IMR-90 (cell line): ENCODE measurements at regions not wholly inside any gene's neighbourhood (a gene's known extent, or its start where the extent isn't known, plus 50 kb on each side); places are given as distances from the start of the nearest gene placed in this dataset.

ENCODE experiments used
- BHLHE40 ChIP-seq: fragments of 150-350 bp; IDR thresholded peaks from 2 replicates; pipeline ENCODE4 v1.6.1; 2016; ENCODE audit warnings: mild to moderate bottlenecking, low read depth, low read length
- FOS ChIP-seq: fragments of 150-350 bp; IDR thresholded peaks from 2 replicates; pipeline ENCODE4 v1.6.1; 2016; ENCODE audit warnings: low read depth, low read length
- POLR2A ChIP-seq: IDR thresholded peaks from 2 replicates; pipeline ENCODE4 v1.6.1; 2012; ENCODE audit warnings: mild to moderate bottlenecking, low read depth, low read length
- RAD21 ChIP-seq: IDR thresholded peaks from 2 replicates; pipeline ENCODE4 v1.6.1; 2012; ENCODE audit warnings: low read length, improper control_type of control experiment
- RCOR1 ChIP-seq: IDR thresholded peaks from 2 replicates; pipeline ENCODE4 v1.6.1; 2012; ENCODE audit warnings: mild to moderate bottlenecking, low read length, improper control_type of control experiment; ENCODE audit not compliant: insufficient replicate concordance
- TF ChIP-seq, protein P1 (sequence below): conservative IDR thresholded peaks from 2 replicates; pipeline ENCODE4 v1.5.1; 2012; ENCODE audit warnings: mild to moderate bottlenecking, low read depth, low read length, improper control_type of control experiment
- TF ChIP-seq, protein P2 (sequence below): fragments of 150-350 bp; IDR thresholded peaks from 2 replicates; pipeline ENCODE4 v1.6.1; 2017; ENCODE audit warnings: mild to moderate bottlenecking, antibody characterized with exemption, low read length, low read depth
- TF ChIP-seq, protein P3 (sequence below): fragments of 150-350 bp; IDR thresholded peaks from 2 replicates; pipeline ENCODE4 v1.6.1; 2016; ENCODE audit warnings: low read depth, mild to moderate bottlenecking, low read length, moderate library complexity, borderline replicate concordance

DNA sequence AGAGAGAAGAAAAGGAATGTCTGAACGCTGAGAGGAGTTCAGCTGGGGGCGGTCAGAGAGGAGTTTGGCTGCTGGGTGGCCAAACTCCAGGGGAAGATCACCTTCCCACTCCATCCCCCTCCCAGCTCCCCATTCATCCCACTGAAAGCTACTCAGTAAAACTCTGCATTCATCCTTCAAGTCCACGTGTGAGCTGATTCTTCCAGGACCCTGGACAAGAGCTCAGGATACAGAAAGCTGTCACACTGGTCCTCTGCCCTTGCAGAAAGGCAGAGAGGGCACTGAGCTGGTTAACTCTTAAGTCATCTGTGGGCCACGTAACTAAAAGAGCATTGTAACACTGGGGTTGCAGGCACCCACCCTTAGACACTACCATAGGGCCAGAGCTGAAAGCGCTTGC is 132.1 kb upstream of the ARL4C start:
- no peak for TF ChIP-seq POLR2A
- TF ChIP-seq, protein P1, sequence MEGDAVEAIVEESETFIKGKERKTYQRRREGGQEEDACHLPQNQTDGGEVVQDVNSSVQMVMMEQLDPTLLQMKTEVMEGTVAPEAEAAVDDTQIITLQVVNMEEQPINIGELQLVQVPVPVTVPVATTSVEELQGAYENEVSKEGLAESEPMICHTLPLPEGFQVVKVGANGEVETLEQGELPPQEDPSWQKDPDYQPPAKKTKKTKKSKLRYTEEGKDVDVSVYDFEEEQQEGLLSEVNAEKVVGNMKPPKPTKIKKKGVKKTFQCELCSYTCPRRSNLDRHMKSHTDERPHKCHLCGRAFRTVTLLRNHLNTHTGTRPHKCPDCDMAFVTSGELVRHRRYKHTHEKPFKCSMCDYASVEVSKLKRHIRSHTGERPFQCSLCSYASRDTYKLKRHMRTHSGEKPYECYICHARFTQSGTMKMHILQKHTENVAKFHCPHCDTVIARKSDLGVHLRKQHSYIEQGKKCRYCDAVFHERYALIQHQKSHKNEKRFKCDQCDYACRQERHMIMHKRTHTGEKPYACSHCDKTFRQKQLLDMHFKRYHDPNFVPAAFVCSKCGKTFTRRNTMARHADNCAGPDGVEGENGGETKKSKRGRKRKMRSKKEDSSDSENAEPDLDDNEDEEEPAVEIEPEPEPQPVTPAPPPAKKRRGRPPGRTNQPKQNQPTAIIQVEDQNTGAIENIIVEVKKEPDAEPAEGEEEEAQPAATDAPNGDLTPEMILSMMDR = no peak
- no peak for TF ChIP-seq FOS
- TF ChIP-seq BHLHE40 = no peak
- TF ChIP-seq, protein P2, sequence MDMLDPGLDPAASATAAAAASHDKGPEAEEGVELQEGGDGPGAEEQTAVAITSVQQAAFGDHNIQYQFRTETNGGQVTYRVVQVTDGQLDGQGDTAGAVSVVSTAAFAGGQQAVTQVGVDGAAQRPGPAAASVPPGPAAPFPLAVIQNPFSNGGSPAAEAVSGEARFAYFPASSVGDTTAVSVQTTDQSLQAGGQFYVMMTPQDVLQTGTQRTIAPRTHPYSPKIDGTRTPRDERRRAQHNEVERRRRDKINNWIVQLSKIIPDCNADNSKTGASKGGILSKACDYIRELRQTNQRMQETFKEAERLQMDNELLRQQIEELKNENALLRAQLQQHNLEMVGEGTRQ = no peak
- no peak for TF ChIP-seq RCOR1
- TF ChIP-seq, protein P3, sequence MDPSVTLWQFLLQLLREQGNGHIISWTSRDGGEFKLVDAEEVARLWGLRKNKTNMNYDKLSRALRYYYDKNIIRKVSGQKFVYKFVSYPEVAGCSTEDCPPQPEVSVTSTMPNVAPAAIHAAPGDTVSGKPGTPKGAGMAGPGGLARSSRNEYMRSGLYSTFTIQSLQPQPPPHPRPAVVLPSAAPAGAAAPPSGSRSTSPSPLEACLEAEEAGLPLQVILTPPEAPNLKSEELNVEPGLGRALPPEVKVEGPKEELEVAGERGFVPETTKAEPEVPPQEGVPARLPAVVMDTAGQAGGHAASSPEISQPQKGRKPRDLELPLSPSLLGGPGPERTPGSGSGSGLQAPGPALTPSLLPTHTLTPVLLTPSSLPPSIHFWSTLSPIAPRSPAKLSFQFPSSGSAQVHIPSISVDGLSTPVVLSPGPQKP = no peak
- no peak for TF ChIP-seq RAD21
